HepG2 (cell line): ENCODE measurements at regions not wholly inside any gene's neighbourhood (a gene's known extent, or its start where the extent isn't known, plus 50 kb on each side); places are given as distances from the start of the nearest gene placed in this dataset.

ENCODE experiments used
- PHB2 ChIP-seq: fragments of 450-650 bp; IDR thresholded peaks from 2 replicates; pipeline ENCODE4 v1.6.1; 2018; ENCODE audit not compliant: partially characterized antibody
- TF ChIP-seq, protein P1 (sequence below): sonication (generic); formaldehyde crosslinking; IDR thresholded peaks from 2 replicates; pipeline ENCODE4 v1.4.0; 2020; ENCODE audit warnings: mild to moderate bottlenecking, missing genetic modification reagents
- TF ChIP-seq, protein P2 (sequence below): sonication (generic); formaldehyde crosslinking; IDR thresholded peaks from 2 replicates; pipeline ENCODE4 v1.4.0; 2020; ENCODE audit warnings: missing genetic modification reagents

DNA sequence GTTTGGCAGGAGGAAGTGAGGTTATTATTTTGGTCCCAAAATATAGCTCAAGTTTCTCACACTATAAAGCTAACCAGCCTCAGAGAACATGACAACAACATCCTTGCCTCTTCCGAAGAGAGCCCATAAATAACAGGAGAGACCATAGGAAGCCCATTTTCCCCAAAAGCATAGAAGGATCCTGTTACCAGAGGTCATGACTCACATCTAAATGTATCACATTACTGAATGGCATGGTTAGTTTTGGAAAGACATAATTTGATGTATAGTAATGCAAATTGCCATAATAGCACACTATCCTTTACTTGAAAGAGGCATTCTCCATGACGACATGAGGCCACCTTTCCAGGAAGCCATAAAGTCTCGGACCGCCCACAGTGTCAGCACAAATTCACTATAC lies 238.8 kb upstream of the GRIA3 start:
- TF ChIP-seq, protein P1, sequence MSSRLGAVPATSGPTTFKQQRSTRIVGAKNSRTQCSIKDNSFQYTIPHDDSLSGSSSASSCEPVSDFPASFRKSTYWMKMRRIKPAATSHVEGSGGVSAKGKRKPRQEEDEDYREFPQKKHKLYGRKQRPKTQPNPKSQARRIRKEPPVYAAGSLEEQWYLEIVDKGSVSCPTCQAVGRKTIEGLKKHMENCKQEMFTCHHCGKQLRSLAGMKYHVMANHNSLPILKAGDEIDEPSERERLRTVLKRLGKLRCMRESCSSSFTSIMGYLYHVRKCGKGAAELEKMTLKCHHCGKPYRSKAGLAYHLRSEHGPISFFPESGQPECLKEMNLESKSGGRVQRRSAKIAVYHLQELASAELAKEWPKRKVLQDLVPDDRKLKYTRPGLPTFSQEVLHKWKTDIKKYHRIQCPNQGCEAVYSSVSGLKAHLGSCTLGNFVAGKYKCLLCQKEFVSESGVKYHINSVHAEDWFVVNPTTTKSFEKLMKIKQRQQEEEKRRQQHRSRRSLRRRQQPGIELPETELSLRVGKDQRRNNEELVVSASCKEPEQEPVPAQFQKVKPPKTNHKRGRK (CRISPR knock-in tag), result no peak
- TF ChIP-seq PHB2, result no peak
- TF ChIP-seq, protein P2, sequence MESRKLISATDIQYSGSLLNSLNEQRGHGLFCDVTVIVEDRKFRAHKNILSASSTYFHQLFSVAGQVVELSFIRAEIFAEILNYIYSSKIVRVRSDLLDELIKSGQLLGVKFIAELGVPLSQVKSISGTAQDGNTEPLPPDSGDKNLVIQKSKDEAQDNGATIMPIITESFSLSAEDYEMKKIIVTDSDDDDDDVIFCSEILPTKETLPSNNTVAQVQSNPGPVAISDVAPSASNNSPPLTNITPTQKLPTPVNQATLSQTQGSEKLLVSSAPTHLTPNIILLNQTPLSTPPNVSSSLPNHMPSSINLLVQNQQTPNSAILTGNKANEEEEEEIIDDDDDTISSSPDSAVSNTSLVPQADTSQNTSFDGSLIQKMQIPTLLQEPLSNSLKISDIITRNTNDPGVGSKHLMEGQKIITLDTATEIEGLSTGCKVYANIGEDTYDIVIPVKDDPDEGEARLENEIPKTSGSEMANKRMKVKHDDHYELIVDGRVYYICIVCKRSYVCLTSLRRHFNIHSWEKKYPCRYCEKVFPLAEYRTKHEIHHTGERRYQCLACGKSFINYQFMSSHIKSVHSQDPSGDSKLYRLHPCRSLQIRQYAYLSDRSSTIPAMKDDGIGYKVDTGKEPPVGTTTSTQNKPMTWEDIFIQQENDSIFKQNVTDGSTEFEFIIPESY (CRISPR knock-in tag), result no peak
